ENCODE measurements at regions not wholly inside any gene's neighbourhood (a gene's known extent, or its start where the extent isn't known, plus 50 kb on each side); places are given as distances from the start of the nearest gene placed in this dataset.

DNA sequence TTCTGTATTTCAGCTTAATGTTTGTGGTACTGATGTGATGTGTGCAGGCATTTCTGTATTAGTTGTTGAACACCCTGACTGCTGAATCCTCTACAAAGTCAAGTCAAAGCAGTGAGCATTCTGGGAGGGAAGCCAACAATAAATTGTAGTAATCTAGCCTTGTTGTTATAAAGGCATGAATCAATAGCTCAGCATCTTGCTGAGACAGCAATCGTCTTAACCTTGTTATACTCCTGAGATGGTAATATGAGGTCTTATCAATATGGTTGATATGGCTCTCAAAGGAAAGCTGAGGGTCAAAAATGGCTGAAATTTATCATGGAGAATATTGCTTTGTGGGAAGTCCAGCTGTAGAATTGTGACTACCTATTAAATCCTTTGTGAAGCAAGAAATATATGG lies 299.4 kb downstream of the DNAJB9 start:
- no peak for DNase-seq
- ChIA-PET CTCF (no interaction called here), POLR2A (no interaction called here)
- intact Hi-C loops (cut with micrococcal nuclease) = no loop called here
- no peak for ATAC-seq (ENCODE audit: low read depth)
- no peaks in the 10 kb centered on the region for H3K4me1 Mint-ChIP-seq
- H3K9me3 Mint-ChIP-seq = no peaks in the 10 kb centered on the region
- no peaks in the 10 kb centered on the region for H3K27me3 Mint-ChIP-seq
- no peak overlapping the region for H3K27ac Mint-ChIP-seq
- no peaks in the 10 kb centered on the region for H3K36me3 Mint-ChIP-seq (ENCODE audit: low read depth)
- no peak overlapping the region for H3K4me3 Mint-ChIP-seq
- TF ChIP-seq CTCF (IDR thresholded peaks at IDR 0.05) = no peak

DNA sequence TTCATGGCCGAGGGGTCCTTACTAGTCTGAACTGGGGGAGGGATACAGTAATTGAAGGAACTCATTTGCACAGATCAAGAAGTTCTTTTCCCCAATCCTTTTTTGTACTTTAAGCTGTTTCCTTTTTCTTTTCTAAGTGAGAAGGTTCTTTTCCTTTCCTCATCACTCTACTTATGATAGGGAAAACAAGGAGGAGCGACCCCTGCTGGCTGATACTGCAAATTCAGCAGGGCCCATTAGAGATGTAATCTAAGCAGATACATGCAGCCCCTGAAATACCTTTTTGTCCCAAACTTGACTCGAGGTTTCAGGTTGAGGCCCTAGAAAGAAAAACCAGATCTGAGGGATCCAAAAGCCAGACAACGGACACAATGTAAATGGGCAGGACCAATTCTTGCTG lies 305.5 kb downstream of the DNAJB9 start:
- TF ChIP-seq CTCF (IDR thresholded peaks at IDR 0.05) = no peak
- Mint-ChIP-seq H3K36me3 (ENCODE audit: low read depth) (no peaks in the 10 kb centered on the region), H3K9me3 (no peaks in the 10 kb centered on the region), H3K4me3 (no peak overlapping the region), H3K27me3 (no peaks in the 10 kb centered on the region), H3K27ac (no peak overlapping the region), H3K4me1 (no peaks in the 10 kb centered on the region)
- no peak for DNase-seq
- ChIA-PET POLR2A (no interaction called here), CTCF (no interaction called here)
- ATAC-seq (ENCODE audit: low read depth) = no peak
- intact Hi-C loops (cut with micrococcal nuclease) = no loop called here

DNA sequence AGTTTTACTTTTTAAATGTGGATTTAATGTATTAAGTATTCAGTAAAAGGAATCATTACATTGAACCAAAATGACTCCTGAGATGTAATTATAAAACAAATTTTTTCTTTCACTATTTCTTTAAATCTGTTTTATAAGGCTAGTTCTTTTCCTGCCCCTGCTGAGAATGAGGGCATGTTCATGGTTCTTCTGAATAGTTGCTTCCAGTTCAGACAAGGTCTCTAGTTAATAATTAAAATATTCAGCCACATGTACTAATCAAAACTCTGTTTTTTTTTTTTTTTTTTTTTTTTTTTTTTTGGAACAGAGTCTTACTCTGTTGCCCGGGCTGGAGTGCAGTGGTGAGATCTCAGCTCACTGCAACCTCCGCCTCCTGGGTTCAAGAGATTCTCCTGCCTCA lies 321.2 kb downstream of the DNAJB9 start:
- DNase-seq = no peak
- CTCF ChIA-PET = no interaction called here
- POLR2A ChIA-PET = no interaction called here
- intact Hi-C loops (cut with micrococcal nuclease) = no loop called here
- H3K27me3 Mint-ChIP-seq = no peaks in the 10 kb centered on the region
- H3K9me3 Mint-ChIP-seq = no peaks in the 10 kb centered on the region
- no peak overlapping the region for H3K27ac Mint-ChIP-seq
- no peak for ATAC-seq (ENCODE audit: low read depth)
- H3K36me3 Mint-ChIP-seq (ENCODE audit: low read depth) = no peaks in the 10 kb centered on the region
- no peaks in the 10 kb centered on the region for H3K4me1 Mint-ChIP-seq
- no peak for TF ChIP-seq CTCF (IDR thresholded peaks at IDR 0.05)
- no peak overlapping the region for H3K4me3 Mint-ChIP-seq

DNA sequence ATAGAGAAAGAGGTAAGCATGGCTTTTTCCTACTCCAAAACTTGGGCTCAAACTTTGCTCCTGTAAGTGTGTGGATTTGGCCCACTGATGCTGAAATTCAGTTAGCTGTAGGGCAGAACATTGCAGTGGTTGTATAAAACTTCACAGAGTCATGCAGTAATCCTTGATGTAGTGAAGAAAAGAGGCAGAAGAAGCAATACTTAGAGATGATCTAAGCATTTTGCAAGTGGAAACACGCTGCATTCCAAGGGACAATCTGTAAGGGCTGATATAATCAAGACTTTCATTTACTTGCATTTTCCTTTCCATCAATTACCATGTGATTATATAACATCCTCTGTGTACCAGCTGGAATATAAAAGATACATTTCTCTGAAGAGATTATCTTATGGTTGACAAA lies 338.8 kb downstream of the DNAJB9 start:
- H3K27me3 Mint-ChIP-seq = no peaks in the 10 kb centered on the region
- intact Hi-C loops (cut with micrococcal nuclease) = no loop called here
- no peaks in the 10 kb centered on the region for H3K9me3 Mint-ChIP-seq
- H3K4me3 Mint-ChIP-seq = no peak overlapping the region
- no peak for ATAC-seq (ENCODE audit: low read depth)
- ChIA-PET CTCF (no interaction called here), POLR2A (no interaction called here)
- H3K27ac Mint-ChIP-seq = no peak overlapping the region
- TF ChIP-seq CTCF (IDR thresholded peaks at IDR 0.05) = no peak
- no peaks in the 10 kb centered on the region for H3K36me3 Mint-ChIP-seq (ENCODE audit: low read depth)
- no peaks in the 10 kb centered on the region for H3K4me1 Mint-ChIP-seq
- no peak for DNase-seq

- CTCF ChIA-PET = no interaction called here
- Mint-ChIP-seq H3K4me1 (no peaks in the 10 kb centered on the region), H3K27me3 (no peaks in the 10 kb centered on the region), H3K9me3 (peaks cover 12% of the 10 kb centered on the region), H3K4me3 (no peak overlapping the region), H3K36me3 (ENCODE audit: low read depth) (no peaks in the 10 kb centered on the region), H3K27ac (no peak overlapping the region)
- no peak for DNase-seq
- POLR2A ChIA-PET = no interaction called here
- ATAC-seq (ENCODE audit: low read depth) = no peak
- TF ChIP-seq CTCF (IDR thresholded peaks at IDR 0.05) = no peak
- intact Hi-C loops (cut with micrococcal nuclease) = no loop called here
These were observed 341.3 kb downstream of the DNAJB9 start for GRCh38 chr7:108911016-108911415.
